HTR-8/SVneo (cell line): ENCODE measurements at regions not wholly inside any gene's neighbourhood (a gene's known extent, or its start where the extent isn't known, plus 50 kb on each side); places are given as distances from the start of the nearest gene placed in this dataset.
"Not testable (repeated sequence)": the region's sequence is repeated elsewhere in the genome, so short reads cannot be mapped to it uniquely, and the experiment has no call there.

ENCODE experiments used
- DNase-seq: peaks from one replicate; pipeline ENCODE4 v3.0.0; 2011; ENCODE audit warnings: low spot score, mixed read lengths; ENCODE audit not compliant: insufficient read length
- FAIRE-seq: peaks from 2 replicates; lab custom pipeline; 2011; peaks lifted over from hg19 to GRCh38; lab: Jason Lieb, UNC

DNA sequence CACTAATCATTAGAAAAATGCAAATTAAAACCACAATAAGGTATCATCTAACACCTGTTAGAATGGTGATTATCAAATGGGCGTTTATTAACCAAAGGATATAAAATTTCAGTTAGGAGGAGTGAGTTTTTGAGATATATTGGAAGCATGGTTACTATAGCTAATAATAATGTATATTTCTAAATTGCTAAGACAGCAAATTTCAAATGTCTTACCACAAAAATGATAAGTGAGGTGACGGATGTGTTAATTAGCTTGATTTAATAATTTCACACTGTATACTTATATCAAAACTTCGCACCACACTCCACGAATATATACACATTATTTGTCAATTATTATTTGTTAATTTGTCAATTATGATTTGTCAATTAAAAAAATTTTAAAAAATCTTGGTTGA lies 227.2 kb upstream of the DDX18 start:
- no peak for FAIRE-seq
- DNase-seq, result no peak

DNA sequence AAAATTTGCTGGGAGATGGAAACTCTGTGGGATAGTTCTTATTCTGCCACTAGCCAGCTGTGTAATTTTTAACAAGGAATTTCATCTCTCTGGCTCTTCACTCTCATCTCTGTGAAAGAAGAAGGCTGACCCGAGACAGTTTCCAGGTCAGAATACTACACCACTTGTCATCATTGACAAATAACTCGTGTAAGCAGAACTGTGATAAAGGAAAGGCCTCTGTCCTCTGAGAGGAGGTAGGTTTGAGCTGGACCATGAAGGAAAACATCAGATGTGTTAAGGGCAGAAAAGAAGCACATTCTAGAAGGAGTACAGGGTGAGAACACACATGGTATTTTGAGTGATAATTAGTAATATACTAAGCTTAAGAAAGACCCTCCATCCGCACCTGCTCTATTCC lies 211.4 kb upstream of the DDX18 start:
- DNase-seq, result no peak
- no peak for FAIRE-seq

DNA sequence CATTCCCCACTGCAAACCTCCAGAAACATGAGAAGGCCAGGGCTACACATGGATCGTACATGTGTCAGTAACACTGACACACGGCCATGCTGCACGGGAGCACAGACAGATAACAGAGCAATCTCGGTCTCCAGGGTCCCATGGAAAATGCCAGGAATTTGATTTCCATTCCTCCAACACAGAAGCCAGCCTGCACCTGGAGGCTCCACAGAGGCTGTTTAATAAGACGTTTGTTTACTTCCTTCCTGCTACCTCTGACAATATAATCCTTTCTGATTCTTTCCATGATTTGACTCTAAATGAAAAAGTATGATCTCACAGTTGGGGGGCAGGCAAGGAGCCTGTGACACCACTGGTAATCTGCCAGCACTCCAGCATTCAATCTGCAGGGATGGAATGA lies 210.9 kb upstream of the DDX18 start:
- DNase-seq, result no peak
- no peak for FAIRE-seq

DNA sequence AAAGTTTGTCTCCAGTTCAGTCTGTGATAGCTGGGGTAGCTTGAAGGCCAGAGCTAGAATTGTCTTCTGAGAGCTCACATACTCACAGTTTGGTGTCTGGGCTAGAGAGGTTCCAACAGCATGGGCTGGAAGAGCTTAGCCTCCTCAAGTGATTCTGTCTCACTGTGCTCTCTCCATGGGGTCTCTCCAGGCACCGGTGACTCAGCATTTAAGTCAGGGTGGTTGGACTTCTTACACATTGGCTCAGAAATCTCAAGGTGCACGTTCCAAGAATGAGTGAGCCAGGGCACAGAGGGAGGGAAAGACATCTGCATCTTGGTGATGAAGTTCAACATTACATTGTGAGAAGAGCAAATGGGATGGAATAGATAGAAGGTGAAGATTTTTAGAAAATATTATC lies 207.3 kb upstream of the DDX18 start:
- no peak for DNase-seq
- no peak for FAIRE-seq

DNA sequence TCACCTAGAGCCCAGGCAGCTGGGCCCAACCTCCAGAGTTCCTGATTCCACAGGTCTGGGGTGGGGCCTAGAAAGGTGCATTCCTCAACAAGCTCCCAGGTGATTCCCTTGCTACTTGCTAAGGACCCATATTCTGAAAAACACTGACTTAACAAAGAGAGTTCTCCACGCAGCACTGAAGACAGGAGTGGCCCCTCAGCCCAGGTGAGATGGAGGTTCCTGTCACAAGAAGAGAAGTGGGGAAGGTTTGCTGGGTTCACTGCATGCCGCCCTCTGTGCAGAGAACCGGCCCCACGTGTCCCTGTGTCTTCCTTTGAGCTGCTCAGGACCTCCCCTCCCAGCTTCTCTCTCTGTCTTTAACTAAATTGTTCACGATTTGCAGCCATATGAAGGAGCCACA lies 201.4 kb upstream of the DDX18 start:
- DNase-seq, result no peak
- FAIRE-seq, result no peak

DNA sequence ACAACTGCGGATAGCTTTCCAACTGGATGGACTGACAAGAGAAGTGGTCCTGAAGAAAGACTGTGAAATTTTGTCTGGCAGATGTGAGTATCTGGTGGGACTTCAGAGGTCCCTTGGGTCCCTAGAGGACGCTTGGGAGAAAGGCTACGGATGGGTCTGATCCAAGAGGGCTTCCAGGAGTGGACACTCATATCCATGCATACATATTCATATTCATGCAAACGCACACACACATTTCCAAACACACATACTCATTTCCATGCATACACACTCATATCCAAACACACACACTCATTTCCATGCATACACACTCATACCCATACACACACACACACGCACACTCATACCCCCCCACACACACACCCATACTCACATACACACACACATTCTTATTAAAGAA lies 200.2 kb upstream of the DDX18 start:
- FAIRE-seq (no peak), DNase-seq (no peak)

DNA sequence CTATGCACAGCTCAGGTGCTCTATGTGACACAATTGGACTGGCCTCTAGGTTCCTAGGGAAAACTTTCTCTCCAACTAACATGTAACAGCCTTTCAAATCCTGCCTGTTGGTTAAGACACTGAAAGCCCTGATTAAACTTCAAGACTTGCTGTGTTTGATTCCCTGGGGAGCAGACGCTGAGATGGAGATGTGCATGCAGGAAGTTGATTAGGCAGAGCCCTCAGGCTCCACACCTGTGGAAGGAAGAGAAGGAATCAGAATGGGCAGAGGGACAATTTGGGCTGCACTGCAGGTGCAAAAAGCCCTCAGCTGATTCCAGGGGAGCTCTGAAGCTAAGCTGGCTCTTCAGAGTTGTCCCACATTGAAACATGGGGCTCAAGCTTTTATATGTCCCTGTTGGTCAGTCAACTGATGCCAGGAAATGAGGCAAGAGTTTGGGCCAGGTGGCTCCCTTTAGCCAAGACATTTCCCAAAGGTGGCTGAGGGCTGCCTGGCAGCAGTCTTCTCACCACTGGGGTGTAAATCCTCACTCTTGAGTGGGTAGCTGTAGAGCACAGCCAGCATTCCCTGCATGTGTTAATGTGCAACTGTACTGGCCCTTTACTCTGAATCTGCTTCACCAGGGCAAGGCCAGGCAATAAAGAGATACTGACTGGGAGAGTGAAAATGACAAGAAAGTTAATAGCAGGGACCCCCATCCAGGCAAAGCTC lies 199.5 kb upstream of the DDX18 start:
- FAIRE-seq, result no peak
- no peak for DNase-seq

DNA sequence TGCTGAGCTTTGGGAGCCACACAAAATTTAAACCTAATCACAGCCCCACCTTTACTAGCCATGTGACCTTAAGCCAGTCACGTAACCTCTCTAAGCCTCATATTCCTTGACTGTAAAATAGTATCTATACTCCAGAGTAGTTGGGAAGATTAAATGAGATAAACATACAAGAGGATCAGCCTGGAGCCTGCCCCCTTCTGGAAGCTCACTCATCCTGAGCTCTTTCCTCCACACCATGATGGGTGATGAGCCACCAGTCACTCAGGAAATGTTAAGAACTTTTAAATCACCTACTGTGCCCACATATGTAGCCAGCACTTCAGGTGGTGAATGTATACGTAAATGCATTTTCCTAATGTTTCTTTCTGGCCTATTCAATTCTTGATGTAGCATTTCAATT lies 195.9 kb upstream of the DDX18 start:
- no peak for DNase-seq
- FAIRE-seq, result no peak

DNA sequence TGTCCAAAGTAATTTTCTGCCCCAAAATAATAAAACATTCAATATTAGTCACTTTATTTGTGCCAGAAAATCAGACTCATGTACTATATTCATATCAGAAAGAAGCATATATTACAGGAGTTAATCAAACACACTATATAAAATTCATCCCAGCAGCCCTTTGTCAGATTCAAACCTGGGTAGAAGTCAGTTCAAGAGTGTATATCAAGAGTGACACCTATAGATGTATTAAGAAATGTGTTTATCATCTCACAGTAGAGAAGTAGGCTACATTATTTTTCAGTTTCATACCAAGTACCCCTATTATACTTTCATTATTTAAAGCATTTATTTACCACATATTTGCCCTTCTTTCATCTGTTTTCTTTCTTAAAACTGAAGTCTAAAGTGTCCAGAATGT lies 193.2 kb upstream of the DDX18 start:
- DNase-seq (no peak), FAIRE-seq (no peak)

DNA sequence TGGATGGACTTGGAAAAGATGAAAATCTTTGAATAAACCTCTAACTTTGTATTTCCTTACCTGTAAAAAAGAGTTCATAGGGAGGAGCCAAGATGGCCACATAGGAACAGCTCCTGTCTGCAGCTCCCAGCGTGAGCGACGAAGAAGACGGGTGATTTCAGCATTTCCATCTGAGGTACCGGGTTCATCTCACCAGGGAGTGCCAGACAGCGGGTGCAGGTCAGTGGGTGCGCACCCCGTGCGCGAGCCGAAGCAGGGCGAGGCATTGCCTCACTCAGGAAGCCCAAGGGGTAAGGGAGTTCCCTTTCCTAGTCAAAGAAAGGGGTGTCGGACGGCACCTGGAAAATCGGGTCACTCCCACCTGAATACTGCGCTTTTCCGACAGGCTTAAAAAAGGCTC lies 191.3 kb upstream of the DDX18 start:
- DNase-seq, FAIRE-seq: not testable (repeated sequence)

DNA sequence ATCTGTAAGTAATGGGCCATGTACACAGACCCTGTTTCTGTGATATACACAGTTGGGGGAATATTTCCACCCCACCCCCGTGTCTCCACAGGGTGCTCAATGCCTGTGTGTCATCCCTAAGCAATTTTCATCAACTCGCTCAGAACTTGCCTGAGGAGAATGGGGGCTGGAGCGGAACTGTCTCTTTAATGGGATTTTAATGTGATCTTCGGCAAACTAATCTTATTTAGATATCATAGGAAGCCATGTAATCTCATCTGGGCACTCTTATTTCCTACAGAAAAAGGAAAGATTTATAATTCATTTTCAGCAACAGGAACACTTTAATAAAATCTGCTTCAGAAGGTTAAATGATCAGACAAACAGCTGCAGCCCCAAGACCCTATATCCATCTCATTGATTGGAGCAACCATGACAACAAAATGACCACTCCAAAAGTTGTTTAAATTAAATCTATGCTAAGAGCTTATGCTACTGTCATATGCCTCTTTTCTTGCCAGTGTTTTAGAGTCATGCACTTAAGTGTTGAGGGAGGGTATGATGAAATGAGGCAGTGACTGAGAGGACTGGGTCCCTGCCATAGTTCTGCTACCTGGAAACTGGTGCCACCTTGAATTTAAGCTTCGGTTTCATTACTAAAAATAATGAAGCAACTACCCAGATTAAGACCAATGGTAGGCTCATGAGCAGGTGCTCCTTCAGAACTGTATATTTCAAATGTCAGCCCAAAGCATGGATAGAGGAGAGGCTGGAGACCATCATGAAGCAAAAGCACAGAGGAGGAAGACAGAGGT lies 183.1 kb upstream of the DDX18 start:
- FAIRE-seq, result no peak
- no peak for DNase-seq

DNA sequence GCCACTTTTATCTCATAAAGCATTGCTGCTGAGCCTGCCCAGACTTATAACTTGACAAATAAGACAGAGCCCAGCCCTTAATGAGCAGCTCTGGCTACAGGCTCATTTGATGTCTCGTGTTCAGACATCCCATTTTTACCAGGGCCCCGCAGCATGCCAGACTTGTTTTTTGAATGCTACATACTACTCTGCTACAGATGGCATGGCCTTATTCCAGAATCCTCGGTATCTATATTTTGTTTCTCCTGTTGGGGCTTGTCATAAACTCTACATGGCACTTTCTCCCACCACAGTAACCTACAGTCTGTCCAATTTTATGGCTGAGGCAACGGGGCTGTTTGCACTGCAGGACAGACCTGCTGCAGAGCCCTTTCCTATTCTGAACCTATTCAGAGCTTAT lies 179.0 kb upstream of the DDX18 start:
- FAIRE-seq, result no peak
- DNase-seq, result no peak

DNA sequence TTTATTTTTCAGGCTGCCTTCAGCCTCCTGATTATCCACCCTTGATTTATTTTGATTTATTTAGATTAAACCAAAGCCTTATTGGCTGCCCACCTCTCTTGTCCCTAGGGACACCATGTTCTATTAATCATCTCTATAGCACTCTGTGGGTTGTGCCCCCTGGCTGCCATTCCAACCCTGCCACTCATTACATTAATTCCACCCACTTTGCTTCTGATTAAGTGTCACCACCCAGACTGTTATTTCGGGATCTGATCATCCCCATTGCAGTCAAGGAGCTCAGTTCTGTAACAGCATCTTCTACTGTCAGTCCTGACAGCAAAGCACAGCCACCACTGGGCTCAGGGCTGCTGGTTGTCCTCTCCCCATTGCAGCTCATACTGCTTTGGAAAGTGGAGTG lies 175.1 kb upstream of the DDX18 start:
- DNase-seq (no peak), FAIRE-seq (no peak)

DNA sequence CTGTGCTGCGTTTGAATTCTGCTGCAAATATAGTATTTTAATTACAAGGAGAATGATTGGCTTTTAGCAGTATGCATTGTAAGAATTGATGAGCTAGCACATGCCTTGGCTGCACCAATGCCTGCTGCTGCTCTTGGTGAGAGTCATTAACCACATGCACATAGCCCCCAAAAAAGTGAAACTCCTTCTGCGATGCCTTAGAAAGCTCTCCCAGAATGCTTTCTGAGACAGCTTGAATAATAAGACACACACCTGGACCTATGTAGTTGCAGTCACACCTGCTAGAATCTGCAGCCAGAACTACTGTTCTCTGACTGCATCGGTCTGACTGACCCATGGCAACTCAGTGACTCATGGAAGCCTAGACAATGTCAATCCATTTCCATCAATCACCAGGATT lies 170.1 kb upstream of the DDX18 start:
- FAIRE-seq (no peak), DNase-seq (no peak)

DNA sequence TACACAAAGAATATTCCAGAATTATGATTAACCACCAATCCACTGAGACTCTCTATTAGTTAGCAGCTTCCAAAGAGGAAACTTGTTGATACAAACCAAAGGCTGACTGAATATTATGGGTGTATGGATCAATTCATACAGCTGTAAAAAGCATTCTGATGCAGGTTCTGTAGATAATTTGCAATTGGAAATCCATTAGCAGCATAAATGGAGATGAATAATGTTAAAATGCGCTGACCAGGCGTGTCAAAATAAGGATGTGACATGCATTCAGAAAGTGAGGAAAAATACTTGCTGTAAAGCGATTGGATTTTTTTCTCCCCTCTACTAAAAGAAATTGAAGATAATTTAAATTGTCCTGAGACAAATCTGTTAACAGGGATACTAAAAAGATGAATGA lies 169.0 kb upstream of the DDX18 start:
- FAIRE-seq (no peak), DNase-seq (no peak)

DNA sequence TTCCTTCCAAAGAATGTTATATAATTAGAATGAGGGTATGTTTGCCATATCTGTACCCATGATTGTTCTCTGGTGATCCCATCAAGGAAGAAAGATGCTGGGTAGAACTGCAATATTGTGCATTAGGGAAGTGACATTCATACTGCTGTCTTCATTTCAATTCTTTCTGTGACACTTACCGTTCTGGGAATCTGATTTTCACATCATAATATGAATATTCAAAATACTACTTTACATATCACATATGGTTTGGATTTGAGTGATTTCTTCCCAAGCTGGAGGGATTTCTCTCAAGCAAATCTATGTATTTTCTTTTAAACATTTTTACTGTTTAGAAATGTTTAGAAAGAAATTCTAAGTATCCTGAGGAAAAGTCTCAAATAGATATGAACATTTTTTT lies 168.4 kb upstream of the DDX18 start:
- no peak for DNase-seq
- FAIRE-seq, result no peak

DNA sequence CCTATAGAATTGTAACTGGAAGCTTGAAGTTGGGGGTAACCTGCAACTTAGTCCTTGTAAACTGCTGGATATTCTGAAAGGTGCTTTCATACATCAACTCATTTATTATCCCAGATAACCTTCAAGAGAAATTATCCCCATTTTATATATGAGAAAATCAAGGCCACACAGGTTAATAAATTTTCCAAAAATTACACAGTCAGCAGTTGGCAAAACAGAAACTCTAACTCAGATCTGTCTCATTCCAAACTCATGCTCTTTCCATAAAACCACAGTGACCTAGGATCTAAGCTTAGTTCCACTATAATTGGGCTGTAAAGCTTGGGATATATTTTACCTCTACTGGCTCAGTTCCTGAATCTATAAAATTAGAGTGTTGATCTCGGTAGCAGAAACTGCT lies 167.6 kb upstream of the DDX18 start:
- DNase-seq (no peak), FAIRE-seq (no peak)

DNA sequence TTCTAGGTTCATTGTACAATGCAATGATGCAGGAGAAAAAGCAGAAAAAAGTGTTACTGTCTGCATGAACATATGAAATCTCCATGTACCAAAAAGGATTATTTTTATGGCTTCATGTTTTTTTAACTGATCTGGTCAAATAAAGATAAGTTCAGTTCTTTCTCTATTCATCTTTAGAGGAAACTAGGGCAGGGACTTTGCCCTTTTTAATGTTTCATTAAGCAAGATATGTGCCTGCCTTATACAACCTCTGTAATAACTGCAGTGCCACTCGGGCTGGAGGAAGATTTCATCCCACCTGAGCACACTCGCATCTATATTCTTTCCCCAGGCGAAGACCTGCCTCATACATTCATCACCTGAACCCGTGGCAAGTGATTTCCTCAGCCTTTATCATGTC lies 157.9 kb upstream of the DDX18 start:
- DNase-seq (no peak), FAIRE-seq (no peak)

DNA sequence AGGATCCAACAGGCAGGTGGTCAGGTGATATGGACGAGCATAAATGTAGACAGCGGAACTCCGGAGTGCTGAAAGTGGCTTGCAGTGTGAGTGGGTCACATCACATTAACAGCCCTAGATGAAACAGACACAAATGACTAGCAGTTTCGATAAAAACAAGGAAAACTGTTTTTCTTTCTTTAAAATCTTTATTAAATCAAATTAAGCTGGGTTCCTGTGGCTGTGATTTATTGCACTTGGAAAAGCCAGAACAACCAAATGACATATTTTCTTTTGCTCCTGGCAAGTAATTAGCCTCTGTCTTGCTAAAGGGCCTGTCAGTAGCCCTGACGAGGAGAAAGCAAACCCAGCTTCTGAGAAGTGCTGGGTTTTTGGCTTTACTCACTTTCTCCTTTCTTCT lies 152.9 kb upstream of the DDX18 start:
- no peak for DNase-seq
- FAIRE-seq, result no peak

DNA sequence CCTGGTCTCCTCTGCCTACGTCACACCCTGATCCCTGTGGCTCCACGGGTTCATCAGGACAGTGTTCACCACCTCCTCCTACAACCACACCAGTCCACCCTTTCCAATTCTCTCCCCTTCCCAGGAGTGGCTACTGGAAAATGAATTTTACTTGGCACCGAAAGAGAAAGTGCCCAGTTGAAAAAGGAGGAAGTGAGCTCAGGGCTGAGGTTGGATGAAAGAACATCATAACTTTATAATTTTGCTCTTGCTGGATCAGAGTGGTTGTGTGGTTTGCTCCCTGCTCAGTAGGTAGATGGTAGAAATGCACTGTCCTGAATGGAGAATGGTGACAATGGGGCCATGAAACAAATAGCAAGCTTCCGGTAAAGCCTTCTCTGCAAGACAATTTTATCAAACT lies 140.3 kb upstream of the DDX18 start:
- FAIRE-seq, result no peak
- DNase-seq, result no peak

DNA sequence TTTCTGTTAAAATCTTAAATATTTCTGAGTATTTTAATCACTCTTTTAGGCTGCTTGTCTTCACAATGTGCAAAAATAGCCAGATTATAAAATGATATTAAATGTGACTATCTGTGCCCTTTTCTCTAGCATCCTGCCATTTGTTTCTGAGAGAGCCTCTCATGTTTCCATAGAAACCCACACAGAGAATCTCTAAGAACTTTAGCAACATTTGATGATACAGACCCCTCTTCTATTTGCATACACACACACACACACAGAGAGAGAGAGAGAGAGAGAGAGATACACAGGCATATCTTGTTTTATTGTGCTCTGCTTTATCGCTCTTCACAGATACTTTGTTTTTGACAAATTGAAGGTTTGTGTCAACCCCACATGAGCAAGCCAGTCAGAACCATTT lies 134.5 kb upstream of the DDX18 start:
- FAIRE-seq, result no peak
- DNase-seq, result no peak

DNA sequence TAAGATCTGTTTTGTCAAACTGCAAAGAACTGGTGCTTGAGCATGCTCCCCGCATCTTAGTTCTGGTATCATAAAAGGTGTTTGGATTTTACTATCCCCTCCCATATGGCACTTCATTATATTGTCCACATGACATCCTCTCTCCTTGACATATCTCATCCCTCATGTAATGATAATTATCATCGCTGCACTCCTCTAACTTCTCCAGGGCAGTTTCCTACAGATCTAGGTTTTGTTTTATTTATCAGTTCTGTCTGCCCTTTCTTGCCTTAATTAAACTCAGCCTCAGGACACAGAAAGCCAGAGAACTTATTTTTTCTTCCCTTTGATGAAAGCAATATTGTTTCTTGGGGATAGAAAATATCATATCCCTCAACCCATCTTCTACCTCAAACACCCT lies 129.6 kb upstream of the DDX18 start:
- DNase-seq (no peak), FAIRE-seq (no peak)
